NCI-H1436 (cell line): ENCODE measurements at regions not wholly inside any gene's neighbourhood (a gene's known extent, or its start where the extent isn't known, plus 50 kb on each side); places are given as distances from the start of the nearest gene placed in this dataset.

Source experiments
- DNase-seq: peaks from one replicate; lab custom pipeline; 2025; lab: John Stamatoyannopoulos, UW

- DNase-seq, result no peak
These were observed 129.0 kb downstream of the RAP2A start for GRCh38 chr13:97562962-97563361.

- DNase-seq, result no peak
These were observed 131.0 kb downstream of the RAP2A start for GRCh38 chr13:97564956-97565355.

DNA sequence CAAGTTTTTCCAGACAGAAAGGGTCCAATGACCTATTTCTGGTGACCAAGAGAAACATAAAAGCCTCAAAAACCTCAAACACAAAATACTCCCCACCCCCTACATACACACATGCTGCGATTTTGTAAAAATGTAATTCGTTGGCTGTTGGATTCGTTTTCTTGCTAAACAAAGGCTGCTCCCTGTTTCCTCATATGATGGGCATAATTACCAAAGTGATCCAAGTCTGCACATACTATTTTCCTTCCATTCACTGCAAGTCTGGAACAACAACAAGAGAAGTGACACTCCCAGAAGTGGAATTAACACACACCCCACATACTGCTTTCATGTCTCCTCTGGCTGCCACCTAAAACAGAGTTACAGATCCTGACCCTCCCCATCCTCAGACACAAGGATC, 131.9 kb downstream of the RAP2A start:
- DNase-seq, result no peak

- no peak for DNase-seq
These were observed 132.9 kb downstream of the RAP2A start for GRCh38 chr13:97566907-97567306.

GRCh38 chr13:97567510-97568243, 133.7 kb downstream of the RAP2A start:
- no peak for DNase-seq

DNA sequence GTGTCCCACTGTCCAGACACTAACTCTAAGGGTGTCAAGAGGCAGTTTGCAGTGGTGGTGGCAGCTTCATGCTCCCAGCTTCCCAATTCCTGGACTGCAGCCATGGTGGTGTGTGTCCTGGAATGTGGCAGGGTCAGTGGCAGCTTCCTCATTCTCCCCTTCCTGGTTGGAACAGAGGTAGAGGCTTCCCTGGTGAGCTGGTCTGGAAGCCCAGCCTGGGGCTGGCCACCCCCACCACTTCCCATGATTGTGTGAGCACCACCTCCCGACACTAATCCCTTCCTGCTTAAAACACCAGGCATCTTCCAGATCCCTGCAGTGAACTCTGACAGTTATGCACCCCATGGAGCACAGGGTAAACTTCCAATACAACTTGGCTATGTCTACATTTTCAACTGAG, 134.9 kb downstream of the RAP2A start:
- no peak for DNase-seq

- DNase-seq, result no peak
These were observed 135.9 kb downstream of the RAP2A start for GRCh38 chr13:97569841-97570240.

DNA sequence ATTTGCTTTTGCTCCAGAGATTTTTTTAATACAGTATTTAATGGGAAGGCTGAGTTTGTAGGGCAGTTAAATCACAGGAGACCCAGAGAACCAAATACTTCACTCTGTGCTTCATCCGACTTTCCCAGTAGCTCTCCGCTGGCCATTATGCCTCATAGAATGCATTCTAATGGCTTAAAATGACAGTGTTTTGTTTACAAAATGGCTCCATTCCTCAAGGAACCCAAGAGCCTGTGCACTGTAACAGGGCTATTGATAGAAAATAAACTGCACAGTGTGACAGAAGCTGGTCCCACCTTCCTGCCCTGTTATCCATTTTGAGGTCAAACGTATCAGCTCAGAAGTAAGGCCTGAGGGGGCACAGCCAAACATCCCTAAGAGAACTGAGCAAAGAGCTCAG, 136.5 kb downstream of the RAP2A start:
- DNase-seq, result no peak

DNA sequence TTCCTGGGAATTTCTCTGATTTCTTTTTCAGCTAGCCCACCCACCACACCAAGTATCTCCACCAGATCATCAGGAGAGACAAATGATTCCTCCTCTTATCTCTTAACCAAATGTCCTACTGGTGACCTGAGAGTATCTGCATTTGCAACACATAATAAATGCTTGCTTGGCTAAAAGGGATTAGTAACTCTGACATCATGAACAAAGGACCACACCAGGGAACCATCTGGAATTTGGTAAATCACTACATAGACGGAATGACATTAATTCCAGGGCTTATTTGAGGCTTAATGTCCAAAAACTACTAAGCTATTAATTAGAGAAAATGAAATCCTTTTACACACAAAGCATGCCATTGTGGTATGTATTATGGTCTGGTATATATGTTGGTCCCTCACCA, 139.0 kb downstream of the RAP2A start:
- DNase-seq, result no peak

DNA sequence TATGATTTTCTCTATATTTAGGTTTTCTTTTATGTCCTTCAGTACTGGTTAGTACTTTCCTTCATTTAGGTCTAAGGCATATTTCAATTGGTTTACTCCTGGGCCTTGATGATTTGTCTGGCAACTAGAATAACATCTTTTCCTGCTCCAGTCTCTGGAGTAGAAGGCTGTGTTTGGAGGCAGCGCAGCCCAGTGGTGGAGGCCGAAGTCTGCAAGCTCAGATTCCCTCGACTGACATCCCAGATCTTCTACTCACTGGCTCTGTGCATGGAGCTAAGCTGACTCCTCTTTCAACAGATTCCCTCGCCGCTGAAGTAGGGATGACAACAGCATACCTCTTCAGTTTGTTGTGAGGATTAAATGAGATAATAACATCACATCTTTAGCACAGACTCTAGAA, 141.0 kb downstream of the RAP2A start:
- DNase-seq, result peak; percentile 24

GRCh38 chr13:97577026-97577425, 143.1 kb downstream of the RAP2A start:
- no peak for DNase-seq

DNA sequence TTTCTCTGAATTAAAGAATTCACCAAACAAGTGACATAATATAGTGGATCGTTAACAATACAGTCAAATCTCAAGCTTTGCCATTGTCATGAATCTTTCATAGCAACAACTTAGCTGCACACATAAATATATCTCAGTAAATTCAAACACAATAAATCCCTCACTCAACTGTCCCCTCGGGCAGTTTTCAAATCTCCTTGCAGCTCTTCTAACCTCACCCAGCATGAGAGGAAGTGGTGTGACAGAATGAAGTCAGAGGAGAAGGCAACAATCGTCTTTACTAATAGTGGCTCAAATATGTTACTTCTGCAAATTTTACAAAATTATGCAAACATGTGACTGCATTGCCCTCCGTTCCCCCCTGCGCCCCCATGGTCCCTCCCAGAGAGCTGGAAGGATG, 148.2 kb downstream of the RAP2A start:
- no peak for DNase-seq

DNA sequence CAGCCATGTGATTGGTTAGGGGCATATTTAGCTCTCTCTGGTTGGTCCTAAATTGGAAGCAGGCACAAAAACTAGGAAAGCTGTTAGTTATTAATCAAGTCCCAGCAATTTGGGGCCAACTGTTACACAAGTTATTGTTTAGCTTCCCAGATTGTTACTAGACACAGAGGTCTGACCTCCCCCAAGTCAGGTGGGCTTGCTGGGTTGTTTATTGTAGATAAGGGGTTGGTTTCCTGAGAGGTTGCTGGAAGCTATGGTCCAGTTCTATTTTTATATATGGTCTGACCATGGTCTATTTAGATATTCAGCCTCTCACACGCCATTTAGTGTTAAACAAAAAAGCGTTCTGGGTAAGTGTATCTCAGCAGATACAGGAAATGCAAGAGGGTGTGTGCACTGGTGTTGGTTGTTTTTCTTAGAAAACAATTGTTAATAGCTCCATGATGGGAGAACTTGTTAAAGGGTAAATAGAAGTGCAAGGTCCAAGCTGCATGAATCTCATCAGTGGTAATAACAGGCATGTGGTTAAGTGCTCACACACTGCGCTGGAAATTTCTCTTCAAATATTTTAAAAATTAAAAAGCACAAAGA, 150.0 kb downstream of the RAP2A start:
- DNase-seq, result no peak

DNA sequence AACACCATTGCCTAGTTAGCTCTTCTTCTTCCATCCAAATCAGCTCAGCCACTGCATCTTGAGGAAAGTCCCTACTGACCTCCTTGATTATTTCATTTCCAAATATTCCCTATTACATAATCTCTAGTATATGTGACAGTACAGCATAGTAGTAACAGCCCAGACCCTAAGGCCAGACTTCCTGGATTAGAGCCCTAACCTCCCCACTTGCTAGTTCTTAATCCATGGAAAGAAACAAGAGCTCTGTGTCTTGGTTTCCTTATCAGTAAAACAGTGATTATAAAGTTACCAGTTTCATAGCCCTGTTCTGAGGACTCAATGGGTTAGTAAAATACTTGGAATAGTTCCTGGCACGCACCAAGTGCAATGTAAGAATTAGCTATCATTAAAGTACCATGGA, 153.0 kb downstream of the RAP2A start:
- no peak for DNase-seq

DNA sequence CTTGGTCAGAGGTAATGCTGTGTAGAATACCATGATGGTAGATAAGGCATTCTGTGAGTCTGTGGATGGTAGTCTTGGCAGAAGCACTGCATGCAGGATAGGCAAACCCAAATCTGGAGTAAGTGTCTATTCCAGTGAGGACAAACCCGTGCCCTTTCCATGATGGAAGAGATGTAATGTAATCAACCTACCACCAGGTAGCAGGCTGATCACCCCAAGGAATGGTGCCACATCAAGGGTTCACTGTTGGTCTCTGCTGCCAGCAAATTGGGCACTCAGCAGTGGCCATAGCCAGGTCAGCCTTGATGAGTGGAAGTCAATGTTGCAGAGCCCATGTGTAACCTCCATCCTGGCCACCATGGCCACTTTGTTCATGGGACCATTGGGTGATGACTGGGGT, 155.0 kb downstream of the RAP2A start:
- DNase-seq, result no peak

DNA sequence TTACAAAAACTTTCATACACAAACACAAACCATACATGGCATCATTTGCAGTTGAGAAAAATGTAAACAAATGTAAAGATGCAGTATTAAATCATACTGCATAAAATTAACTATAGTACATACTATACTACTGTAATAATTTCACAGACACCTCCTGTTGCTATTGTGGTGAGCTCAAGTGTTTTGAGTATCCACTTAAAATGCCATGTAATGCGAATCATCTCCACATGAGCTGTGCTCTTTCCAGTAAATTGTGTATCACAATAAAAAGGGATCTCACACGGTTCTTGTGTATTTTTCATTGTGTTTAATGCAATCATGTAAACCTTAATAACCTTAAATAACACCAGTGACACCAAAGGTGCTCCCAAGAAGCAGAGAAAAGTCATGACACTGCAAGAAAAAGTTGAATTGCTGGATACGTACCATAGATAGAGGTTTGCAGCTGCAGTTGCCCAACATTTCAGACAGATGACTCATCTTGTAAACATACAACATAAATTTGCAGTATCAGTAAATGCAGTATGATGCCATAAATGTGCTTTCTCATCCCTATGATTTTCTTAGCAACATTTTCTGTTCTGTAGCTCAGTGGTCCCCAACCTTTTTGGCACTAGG, 166.6 kb downstream of the RAP2A start:
- no peak for DNase-seq

DNA sequence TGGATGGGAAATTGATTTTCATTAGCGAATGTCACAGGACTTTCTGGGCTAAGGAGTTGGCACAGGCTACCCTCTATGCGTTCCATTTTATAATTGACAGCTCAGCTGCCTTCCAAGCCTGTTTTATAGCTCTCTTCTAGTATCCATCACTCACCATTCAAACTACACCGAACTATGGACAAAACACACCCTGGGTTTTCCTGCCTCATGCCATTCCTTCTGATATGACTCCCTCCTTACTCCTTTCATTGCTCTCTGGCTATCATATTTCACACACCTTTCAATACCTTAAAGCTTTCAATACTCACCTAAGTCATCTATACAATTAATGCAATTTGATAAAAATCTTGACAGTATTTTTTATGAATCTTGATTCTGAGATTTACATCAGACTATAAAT, 181.3 kb downstream of the RAP2A start:
- no peak for DNase-seq

GRCh38 chr13:97616385-97616784, 182.4 kb downstream of the RAP2A start:
- DNase-seq, result no peak

- no peak for DNase-seq
These were observed 187.1 kb downstream of the RAP2A start for GRCh38 chr13:97621025-97621424.

DNA sequence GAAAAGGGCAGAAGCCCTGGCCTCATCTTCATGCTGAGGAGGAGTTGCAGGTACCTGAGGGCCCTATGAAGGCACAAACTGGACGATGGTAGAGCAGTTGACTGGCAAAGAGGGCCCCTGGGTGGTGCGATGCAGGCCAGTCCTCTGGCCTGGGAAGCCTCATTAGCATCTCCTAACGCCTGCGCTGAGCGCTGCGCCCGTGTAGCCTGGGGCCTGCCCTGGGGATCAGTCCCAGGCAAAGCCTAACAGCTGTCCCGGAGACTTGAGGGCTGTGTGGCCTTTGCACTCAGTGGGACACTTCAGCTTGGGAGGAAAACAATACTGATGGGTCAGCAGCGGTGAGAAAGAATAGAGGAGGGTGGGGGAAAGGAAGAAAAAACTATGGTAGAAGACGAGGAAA, 187.7 kb downstream of the RAP2A start:
- no peak for DNase-seq

- peak; percentile 60 for DNase-seq
These were observed 193.6 kb downstream of the RAP2A start for GRCh38 chr13:97627566-97627965.

GRCh38 chr13:97629601-97630272, 195.8 kb downstream of the RAP2A start:
- DNase-seq, result peak; percentile 81

DNA sequence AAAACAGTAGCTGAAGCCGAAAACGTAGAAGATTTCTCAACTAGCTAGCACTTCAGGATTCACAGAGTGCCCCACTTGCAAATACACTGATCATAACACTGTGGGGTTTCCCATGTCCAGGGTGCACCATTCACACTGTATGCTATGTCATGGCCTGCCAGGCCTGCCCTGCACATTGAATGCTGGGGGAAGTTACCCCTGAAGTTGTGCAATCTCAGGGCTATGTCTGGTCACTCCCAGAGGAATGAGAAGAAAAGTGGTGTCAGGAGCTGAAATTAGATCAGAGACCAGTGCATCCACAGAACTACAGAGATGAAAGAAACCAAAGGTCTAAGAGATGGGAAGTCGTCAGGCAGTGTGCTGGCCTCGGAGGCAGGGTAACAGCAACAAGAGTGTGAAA, 196.8 kb downstream of the RAP2A start:
- DNase-seq, result no peak
